ENCODE measurements at regions not wholly inside any gene's neighbourhood (a gene's known extent, or its start where the extent isn't known, plus 50 kb on each side); places are given as distances from the start of the nearest gene placed in this dataset.

GRCh38 chr1:213685992-213686582 lies 301.7 kb upstream of the PROX1 start:
- no peak for TF ChIP-seq CTCF (IDR thresholded peaks at IDR 0.05 in 8 of 11, conservative IDR thresholded peaks at IDR 0.05 in 3 of 11)
- no peak for TF ChIP-seq POLR2AphosphoS5 (IDR thresholded peaks at IDR 0.05)
